ENCODE measurements at regions not wholly inside any gene's neighbourhood (a gene's known extent, or its start where the extent isn't known, plus 50 kb on each side); places are given as distances from the start of the nearest gene placed in this dataset.
"Not testable (repeated sequence)": the region's sequence is repeated elsewhere in the genome, so short reads cannot be mapped to it uniquely, and the experiment has no call there.

DNA sequence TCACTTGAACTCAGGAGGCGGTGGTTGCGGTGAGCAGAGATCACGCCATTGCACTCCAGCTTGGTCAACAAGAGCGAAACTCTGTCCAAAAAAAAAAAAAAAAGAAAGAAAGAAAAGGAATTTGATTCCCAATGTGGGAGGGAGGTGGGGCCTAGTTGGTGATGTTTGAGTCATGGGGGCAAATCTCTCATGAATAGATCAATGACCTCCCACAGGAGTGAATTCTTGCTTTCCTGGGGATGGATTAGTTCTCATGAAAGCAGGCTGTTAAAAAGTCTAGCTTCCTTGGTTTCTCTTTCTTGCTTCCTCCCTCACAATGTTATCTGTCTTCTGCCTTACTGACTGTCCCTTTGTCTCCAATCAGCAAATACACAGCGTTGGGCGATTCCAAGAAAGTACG lies 419.5 kb upstream of the RPS6KA3 start:
- no peaks in the 10 kb centered on the region for H3K4me1 ChIP-seq
- H3K27ac ChIP-seq, result no peak overlapping the region
- H3K27me3 ChIP-seq, result no peaks in the 10 kb centered on the region
- H3K36me3 ChIP-seq, result no peaks in the 10 kb centered on the region
- TF ChIP-seq EP300 (IDR thresholded peaks at IDR 0.05) (no peak), POLR2AphosphoS5 (IDR thresholded peaks at IDR 0.05) (no peak), POLR2A (IDR thresholded peaks at IDR 0.05) (no peak)
- TF ChIP-seq, protein P1, sequence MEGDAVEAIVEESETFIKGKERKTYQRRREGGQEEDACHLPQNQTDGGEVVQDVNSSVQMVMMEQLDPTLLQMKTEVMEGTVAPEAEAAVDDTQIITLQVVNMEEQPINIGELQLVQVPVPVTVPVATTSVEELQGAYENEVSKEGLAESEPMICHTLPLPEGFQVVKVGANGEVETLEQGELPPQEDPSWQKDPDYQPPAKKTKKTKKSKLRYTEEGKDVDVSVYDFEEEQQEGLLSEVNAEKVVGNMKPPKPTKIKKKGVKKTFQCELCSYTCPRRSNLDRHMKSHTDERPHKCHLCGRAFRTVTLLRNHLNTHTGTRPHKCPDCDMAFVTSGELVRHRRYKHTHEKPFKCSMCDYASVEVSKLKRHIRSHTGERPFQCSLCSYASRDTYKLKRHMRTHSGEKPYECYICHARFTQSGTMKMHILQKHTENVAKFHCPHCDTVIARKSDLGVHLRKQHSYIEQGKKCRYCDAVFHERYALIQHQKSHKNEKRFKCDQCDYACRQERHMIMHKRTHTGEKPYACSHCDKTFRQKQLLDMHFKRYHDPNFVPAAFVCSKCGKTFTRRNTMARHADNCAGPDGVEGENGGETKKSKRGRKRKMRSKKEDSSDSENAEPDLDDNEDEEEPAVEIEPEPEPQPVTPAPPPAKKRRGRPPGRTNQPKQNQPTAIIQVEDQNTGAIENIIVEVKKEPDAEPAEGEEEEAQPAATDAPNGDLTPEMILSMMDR (IDR thresholded peaks at IDR 0.05), result no peak
- no peaks in the 10 kb centered on the region for H3K9me3 ChIP-seq
- WGBS, 2 donors (ENCODE audit: low coverage in 1 of 2), result 86 to 90% methylated on average over 2 to 3 of the region's 7 CpGs
- no peak for ATAC-seq
- H3K4me3 ChIP-seq, result no peak overlapping the region

DNA sequence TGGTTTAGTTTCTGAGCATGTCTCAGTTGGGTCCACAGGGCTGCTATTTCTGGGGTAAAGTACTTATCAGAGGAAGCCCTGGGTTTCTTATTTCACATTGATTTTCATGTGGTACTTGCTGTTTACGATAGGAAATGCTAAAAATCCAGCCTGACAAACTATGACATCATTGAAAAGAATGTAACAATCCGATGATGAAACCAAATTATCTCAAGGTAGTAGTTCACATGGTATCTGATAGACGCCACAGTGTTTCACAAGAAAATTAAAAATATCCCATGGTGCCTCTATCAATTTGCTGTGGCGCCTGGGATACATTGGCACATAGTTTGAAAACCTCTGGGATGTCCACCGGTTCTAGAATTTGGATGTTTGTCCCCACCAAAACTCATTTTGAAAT lies 418.9 kb upstream of the RPS6KA3 start:
- Histone ChIP-seq H3K4me3 (no peak overlapping the region), H3K9me3 (no peaks in the 10 kb centered on the region), H3K4me1 (no peaks in the 10 kb centered on the region), H3K27me3 (no peaks in the 10 kb centered on the region), H3K36me3 (no peaks in the 10 kb centered on the region), H3K27ac (no peak overlapping the region)
- 77 to 100% methylated on average over 2 to 4 of the region's 5 CpGs for WGBS, 2 donors (ENCODE audit: low coverage in 1 of 2)
- ATAC-seq, result no peak
- TF ChIP-seq POLR2AphosphoS5 (IDR thresholded peaks at IDR 0.05) (no peak), POLR2A (IDR thresholded peaks at IDR 0.05) (no peak), EP300 (IDR thresholded peaks at IDR 0.05) (no peak)
- TF ChIP-seq, protein P1 (IDR thresholded peaks at IDR 0.05), result no peak

DNA sequence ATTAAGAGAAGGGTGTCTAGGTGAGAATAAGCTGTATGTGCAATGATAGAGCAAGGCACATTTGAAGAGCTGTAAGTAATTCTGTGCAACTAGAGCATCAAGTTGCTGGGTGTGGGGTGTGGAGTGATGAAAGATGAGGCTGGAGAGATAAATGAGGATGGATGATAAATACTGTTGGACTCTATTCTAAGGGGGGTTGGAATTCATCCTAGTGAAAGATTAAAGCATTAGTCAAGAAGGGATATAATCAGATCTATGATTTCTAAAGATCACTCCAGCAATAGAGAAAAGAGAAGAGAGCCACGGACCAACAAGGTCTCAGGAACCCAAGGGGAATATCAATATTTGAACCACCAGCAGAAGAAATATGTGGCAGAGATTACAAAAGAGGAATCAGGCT lies 415.0 kb upstream of the RPS6KA3 start:
- Histone ChIP-seq H3K4me3 (no peak overlapping the region), H3K36me3 (no peaks in the 10 kb centered on the region), H3K9me3 (no peaks in the 10 kb centered on the region), H3K27me3 (no peaks in the 10 kb centered on the region), H3K27ac (no peak overlapping the region), H3K4me1 (no peaks in the 10 kb centered on the region)
- TF ChIP-seq EP300 (IDR thresholded peaks at IDR 0.05) (no peak), POLR2AphosphoS5 (IDR thresholded peaks at IDR 0.05) (no peak), POLR2A (IDR thresholded peaks at IDR 0.05) (no peak)
- TF ChIP-seq, protein P1 (IDR thresholded peaks at IDR 0.05), result no peak
- no peak for ATAC-seq
- WGBS, 2 donors (ENCODE audit: low coverage in 1 of 2), result 56 to 80% methylated on average over 1 of the region's 1 CpG

DNA sequence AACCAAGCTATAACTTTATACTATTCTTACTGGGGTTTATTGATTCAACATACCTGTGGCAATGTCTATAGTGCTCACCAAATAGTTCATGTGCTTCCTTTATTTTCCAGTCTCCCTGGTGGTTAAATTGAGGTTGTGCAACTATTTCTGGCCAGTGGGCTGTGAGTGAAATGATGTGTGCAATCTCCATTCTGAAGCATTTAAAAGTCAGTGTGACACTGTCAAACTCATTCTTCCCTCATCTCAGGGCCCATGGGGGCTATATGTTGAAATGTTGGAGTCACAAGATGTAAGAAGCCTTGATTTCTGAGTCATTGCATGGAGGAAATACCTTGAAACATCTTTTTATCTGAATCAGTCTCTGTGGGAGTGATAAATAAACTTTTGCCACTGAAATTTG lies 414.3 kb upstream of the RPS6KA3 start:
- Histone ChIP-seq H3K36me3 (no peaks in the 10 kb centered on the region), H3K9me3 (no peaks in the 10 kb centered on the region), H3K4me3 (no peak overlapping the region), H3K4me1 (no peaks in the 10 kb centered on the region), H3K27ac (no peak overlapping the region), H3K27me3 (no peaks in the 10 kb centered on the region)
- ATAC-seq, result peak; percentile 22
- TF ChIP-seq POLR2A (IDR thresholded peaks at IDR 0.05), result no peak
- TF ChIP-seq POLR2AphosphoS5 (IDR thresholded peaks at IDR 0.05), result no peak
- TF ChIP-seq EP300 (IDR thresholded peaks at IDR 0.05), result no peak
- TF ChIP-seq, protein P1 (IDR thresholded peaks at IDR 0.05), result no peak

DNA sequence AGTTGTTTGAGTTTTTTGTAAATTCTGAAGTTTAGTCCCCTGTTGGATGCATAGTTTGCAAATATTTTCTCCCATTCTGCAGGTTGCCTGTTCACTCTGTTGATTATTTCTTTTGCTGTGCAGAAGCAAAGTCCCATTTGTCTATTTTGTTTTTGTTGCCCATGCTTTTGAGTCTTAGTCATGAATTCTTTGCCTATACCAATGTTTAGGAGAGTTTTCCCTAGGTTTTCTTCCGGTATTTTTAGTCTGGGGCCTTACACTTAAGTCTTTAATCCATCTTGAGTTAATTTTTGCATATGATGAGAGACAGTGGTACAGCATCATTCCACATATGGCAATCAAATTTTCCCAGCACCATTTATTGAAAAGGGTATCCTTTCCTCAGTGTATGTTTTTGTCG lies 405.8 kb upstream of the RPS6KA3 start:
- Histone ChIP-seq H3K4me3 (no peak overlapping the region), H3K9me3 (no peaks in the 10 kb centered on the region), H3K27ac (no peak overlapping the region), H3K4me1 (no peaks in the 10 kb centered on the region), H3K27me3 (no peaks in the 10 kb centered on the region), H3K36me3 (no peaks in the 10 kb centered on the region)
- TF ChIP-seq POLR2A (IDR thresholded peaks at IDR 0.05), result no peak
- TF ChIP-seq POLR2AphosphoS5 (IDR thresholded peaks at IDR 0.05), result no peak
- TF ChIP-seq, protein P1 (IDR thresholded peaks at IDR 0.05), result no peak
- TF ChIP-seq EP300 (IDR thresholded peaks at IDR 0.05), result no peak
- WGBS, 2 donors (ENCODE audit: low coverage in 1 of 2), result 65 to 86% methylated on average over 2 of the region's 2 CpGs
- no peak for ATAC-seq

DNA sequence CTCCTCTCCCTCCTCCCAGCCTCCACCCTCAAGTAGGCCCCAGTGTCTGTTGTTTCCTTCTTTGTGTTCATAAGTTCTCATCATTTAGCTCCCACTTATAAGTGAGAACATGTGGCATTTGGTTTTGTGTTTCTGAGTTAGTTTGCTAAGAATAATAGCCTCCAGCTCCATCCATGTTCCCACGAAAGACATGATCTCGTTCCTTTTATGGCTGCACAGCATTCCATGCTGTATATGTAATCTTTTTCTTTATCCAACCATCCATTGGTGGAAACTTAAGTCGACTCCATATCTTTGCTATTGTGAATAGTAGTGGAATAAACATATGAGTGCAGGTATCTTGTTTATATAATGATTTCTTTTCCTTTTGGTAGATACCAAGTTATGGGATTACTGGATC lies 405.0 kb upstream of the RPS6KA3 start:
- not testable (repeated sequence) for H3K4me1 ChIP-seq, H3K36me3 ChIP-seq, H3K27me3 ChIP-seq, H3K4me3 ChIP-seq, H3K27ac ChIP-seq, H3K9me3 ChIP-seq, ATAC-seq
- 51 to 54% methylated on average over 3 of the region's 3 CpGs for WGBS, 2 donors (ENCODE audit: low coverage in 1 of 2)

All from gastroesophageal sphincter (tissue), 4 donors.